HG02798 (cell line): ENCODE measurements at regions not wholly inside any gene's neighbourhood (a gene's known extent, or its start where the extent isn't known, plus 50 kb on each side); places are given as distances from the start of the nearest gene placed in this dataset.
"Not testable (repeated sequence)": the region's sequence is repeated elsewhere in the genome, so short reads cannot be mapped to it uniquely, and the experiment has no call there.

Experiments used
- ATAC-seq: cut with Tn5 transposase; IDR thresholded peaks from one replicate; pipeline ENCODE4 v1.9.1; 2021; ENCODE audit warnings: mild to moderate bottlenecking; ENCODE audit not compliant: unreplicated experiment, poor library complexity

GRCh38 chrX:55813150-55813549 lies 95.6 kb downstream of the RRAGB start:
- no peak for ATAC-seq

- no peak for ATAC-seq
Measured at GRCh38 chrX:55815546-55815945, 98.0 kb downstream of the RRAGB start.

- no peak for ATAC-seq
Measured at GRCh38 chrX:55816023-55816422, 98.5 kb downstream of the RRAGB start.

- no peak for ATAC-seq
Measured at GRCh38 chrX:55818673-55819375, 101.3 kb downstream of the RRAGB start.

GRCh38 chrX:55839485-55839884 lies 121.9 kb downstream of the RRAGB start:
- no peak for ATAC-seq

GRCh38 chrX:55841962-55842752 lies 124.6 kb downstream of the RRAGB start:
- no peak for ATAC-seq

- not testable (repeated sequence) for ATAC-seq
Measured at GRCh38 chrX:55866779-55867178, 149.2 kb downstream of the RRAGB start.

GRCh38 chrX:55867181-55867651 lies 149.7 kb downstream of the RRAGB start:
- ATAC-seq = peak; percentile 76

- ATAC-seq = peak; percentile 62
Measured at GRCh38 chrX:55867708-55868107, 150.2 kb downstream of the RRAGB start.

GRCh38 chrX:55874807-55875206 lies 157.3 kb downstream of the RRAGB start:
- ATAC-seq = peak; percentile 39

- not testable (repeated sequence) for ATAC-seq
Measured at GRCh38 chrX:55883541-55883940, 166.0 kb downstream of the RRAGB start.

- ATAC-seq = peak; percentile 87
Measured at GRCh38 chrX:55907968-55908607, 190.5 kb downstream of the RRAGB start.

GRCh38 chrX:55908661-55909212 lies 191.2 kb downstream of the RRAGB start:
- ATAC-seq = peak; percentile 66

GRCh38 chrX:55919367-55920221 lies 202.0 kb downstream of the RRAGB start:
- ATAC-seq = peak; percentile 91

GRCh38 chrX:55924574-55924973 lies 207.0 kb downstream of the RRAGB start:
- no peak for ATAC-seq

GRCh38 chrX:55928529-55928928 lies 211.0 kb downstream of the RRAGB start:
- not testable (repeated sequence) for ATAC-seq
